PC-9 (cell line): ENCODE measurements at regions not wholly inside any gene's neighbourhood (a gene's known extent, or its start where the extent isn't known, plus 50 kb on each side); places are given as distances from the start of the nearest gene placed in this dataset.

Source experiments
- BruUV-seq: library from RNA; stranded (reverse); fragments of 400-500 nt; replicated peaks from 2 replicates; lab custom pipeline; 2021; lab: Mats Ljungman, UMichigan
- CTCF ChIA-PET: fragments of 300-600 bp; sonication (Branson Sonifier 250); formaldehyde crosslinking; loops from one replicate; lab custom pipeline; 2022; ENCODE audit warnings: antibody characterized with exemption; lab: Charles Lee
- POLR2A ChIA-PET: fragments of 300-600 bp; sonication (Branson Sonifier 250); formaldehyde crosslinking; loops from one replicate; lab custom pipeline; 2022; ENCODE audit warnings: antibody characterized with exemption; ENCODE audit not compliant: unreplicated experiment; lab: Charles Lee
- DNase-seq, 2 experiments: peaks; one replicate each; pipeline versions ENCODE4 v3.0.0 to v3.0.0-alpha.2; 2015 to 2022; ENCODE audit warnings: mixed read lengths in 1 of 2
- H2AFZ ChIP-seq: fragments of 200-600 bp; sonication (generic); 2 replicates; pipeline ENCODE4 v1.8.1; 2017; ENCODE audit warnings: antibody characterized with exemption
- H3F3A ChIP-seq: fragments of 200-600 bp; sonication (generic); 2 replicates; pipeline ENCODE4 v1.8.1; 2017; ENCODE audit warnings: antibody characterized with exemption, mild to moderate bottlenecking, low read depth; ENCODE audit not compliant: insufficient read depth
- H3K27ac ChIP-seq: fragments of 200-600 bp; sonication (generic); 2 replicates; pipeline ENCODE4 v1.6.1; 2016; ENCODE audit warnings: mixed run types
- H3K27me3 ChIP-seq: fragments of 200-600 bp; sonication (generic); 2 replicates; pipeline ENCODE4 v1.6.1; 2016; ENCODE audit warnings: low read depth, mixed run types; ENCODE audit not compliant: insufficient read depth
- H3K36me3 ChIP-seq: fragments of 200-600 bp; sonication (generic); 2 replicates; pipeline ENCODE4 v1.6.1; 2016; ENCODE audit warnings: low read depth, mixed run types
- H3K4me1 ChIP-seq: fragments of 200-600 bp; sonication (generic); replicated peaks from 2 replicates; pipeline ENCODE4 v1.6.1; 2016; ENCODE audit warnings: mixed run types; ENCODE audit not compliant: insufficient read depth
- H3K4me2 ChIP-seq: fragments of 200-600 bp; sonication (generic); 2 replicates; pipeline ENCODE4 v1.6.1; 2017; ENCODE audit warnings: mixed run types
- H3K4me3 ChIP-seq: fragments of 200-600 bp; sonication (generic); 2 replicates; pipeline ENCODE4 v1.6.1; 2016; ENCODE audit warnings: mixed run types
- H3K79me2 ChIP-seq: fragments of 200-600 bp; sonication (generic); 2 replicates; pipeline ENCODE4 v1.6.1; 2017; ENCODE audit warnings: low read depth, mixed run types
- H3K9me2 ChIP-seq: fragments of 200-600 bp; sonication (generic); 2 replicates; pipeline ENCODE4 v1.8.1; 2017; ENCODE audit warnings: mild to moderate bottlenecking; ENCODE audit not compliant: insufficient read depth
- H3K9me3 ChIP-seq: fragments of 200-600 bp; sonication (generic); 2 replicates; pipeline ENCODE4 v1.8.1; 2016; ENCODE audit warnings: low read depth; ENCODE audit not compliant: insufficient read depth
- H4K20me1 ChIP-seq: fragments of 200-600 bp; sonication (generic); 2 replicates; pipeline ENCODE4 v1.8.1; 2017; ENCODE audit not compliant: insufficient read depth
- EZH2 ChIP-seq: fragments of 200-600 bp; sonication (generic); IDR thresholded peaks from 2 replicates; pipeline ENCODE4 v1.8.0; 2017; ENCODE audit warnings: antibody characterized with exemption, low read depth
- intact Hi-C: fragments of 100-400 bp; cut with micrococcal nuclease; formaldehyde crosslinking; loops from one replicate; pipeline ENCODE4 v1.10.0; 2022; ENCODE audit not compliant: unreplicated experiment
- TF ChIP-seq, protein P1 (sequence below): fragments of 200-600 bp; sonication (generic); conservative IDR thresholded peaks from 2 replicates; pipeline ENCODE4 v1.6.1; 2017; ENCODE audit warnings: mixed run types, antibody characterized with exemption, mild to moderate bottlenecking, moderate library complexity

DNA sequence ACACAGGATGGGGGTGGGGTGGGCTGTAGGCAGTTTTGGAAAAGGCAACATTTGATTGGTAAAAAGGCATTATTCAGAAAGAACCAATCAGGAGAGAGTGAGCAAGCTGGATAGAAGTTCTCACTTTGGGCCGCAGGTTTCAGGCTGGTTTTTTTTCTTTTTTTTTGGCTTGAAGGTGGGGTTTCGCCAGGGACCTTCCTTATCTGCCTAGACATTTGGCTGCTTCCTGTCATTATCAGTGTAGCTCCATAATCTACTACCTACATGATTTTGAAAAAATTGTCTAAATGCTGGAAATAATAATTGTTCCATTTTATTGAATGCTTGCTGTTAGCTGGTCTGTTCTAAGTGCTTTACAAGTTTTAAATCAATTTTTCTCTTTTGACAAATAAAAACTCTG is 649.0 kb downstream of the TMTC2 start:
- no peak for TF ChIP-seq EZH2
- TF ChIP-seq, protein P1, sequence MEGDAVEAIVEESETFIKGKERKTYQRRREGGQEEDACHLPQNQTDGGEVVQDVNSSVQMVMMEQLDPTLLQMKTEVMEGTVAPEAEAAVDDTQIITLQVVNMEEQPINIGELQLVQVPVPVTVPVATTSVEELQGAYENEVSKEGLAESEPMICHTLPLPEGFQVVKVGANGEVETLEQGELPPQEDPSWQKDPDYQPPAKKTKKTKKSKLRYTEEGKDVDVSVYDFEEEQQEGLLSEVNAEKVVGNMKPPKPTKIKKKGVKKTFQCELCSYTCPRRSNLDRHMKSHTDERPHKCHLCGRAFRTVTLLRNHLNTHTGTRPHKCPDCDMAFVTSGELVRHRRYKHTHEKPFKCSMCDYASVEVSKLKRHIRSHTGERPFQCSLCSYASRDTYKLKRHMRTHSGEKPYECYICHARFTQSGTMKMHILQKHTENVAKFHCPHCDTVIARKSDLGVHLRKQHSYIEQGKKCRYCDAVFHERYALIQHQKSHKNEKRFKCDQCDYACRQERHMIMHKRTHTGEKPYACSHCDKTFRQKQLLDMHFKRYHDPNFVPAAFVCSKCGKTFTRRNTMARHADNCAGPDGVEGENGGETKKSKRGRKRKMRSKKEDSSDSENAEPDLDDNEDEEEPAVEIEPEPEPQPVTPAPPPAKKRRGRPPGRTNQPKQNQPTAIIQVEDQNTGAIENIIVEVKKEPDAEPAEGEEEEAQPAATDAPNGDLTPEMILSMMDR = no peak
- no TSS peak for BruUV-seq
- H4K20me1 ChIP-seq = no peaks in the 10 kb centered on the region
- H3K4me2 ChIP-seq = no peak overlapping the region
- intact Hi-C loops = no loop called here
- H3K79me2 ChIP-seq = no peaks in the 10 kb centered on the region
- H3K9me3 ChIP-seq = no peaks in the 10 kb centered on the region
- H3K9me2 ChIP-seq = no peaks in the 10 kb centered on the region; the same call in 1 of the 2 replicates
- H3K4me3 ChIP-seq = no peak overlapping the region
- no peak overlapping the region for H3K27ac ChIP-seq
- no peaks in the 10 kb centered on the region for H3K36me3 ChIP-seq
- H3F3A ChIP-seq = no peaks in the 10 kb centered on the region
- CTCF ChIA-PET = no interaction called here
- no peaks in the 10 kb centered on the region for H3K27me3 ChIP-seq
- no peak for DNase-seq
- POLR2A ChIA-PET = no interaction called here
- no peak overlapping the region for H2AFZ ChIP-seq
- H3K4me1 ChIP-seq = no peaks in the 10 kb centered on the region

DNA sequence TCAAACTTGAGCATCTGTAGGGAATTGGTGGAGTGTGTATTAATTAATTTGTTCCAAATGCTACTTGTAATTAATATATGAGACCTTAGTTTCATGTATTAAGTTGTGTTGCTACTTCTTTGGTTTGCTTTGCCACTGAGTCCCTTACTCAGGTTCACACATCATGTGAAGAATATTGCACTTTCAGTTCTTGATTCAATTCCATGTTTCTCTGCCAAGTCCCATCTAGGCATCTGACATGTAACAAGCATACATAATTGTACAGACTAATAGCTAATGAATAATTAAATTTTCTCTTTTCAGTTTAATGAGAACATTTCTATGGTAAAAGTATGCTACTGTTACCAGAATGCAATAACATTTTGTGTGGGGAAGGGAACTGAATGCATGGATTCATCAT is 640.0 kb downstream of the TMTC2 start:
- Histone ChIP-seq H3K4me2 (no peak overlapping the region), H3K4me1 (no peaks in the 10 kb centered on the region), H4K20me1 (no peaks in the 10 kb centered on the region), H3K4me3 (no peak overlapping the region), H3F3A (no peaks in the 10 kb centered on the region), H2AFZ (no peak overlapping the region), H3K9me2 (no peaks in the 10 kb centered on the region), H3K27me3 (no peaks in the 10 kb centered on the region), H3K36me3 (no peaks in the 10 kb centered on the region), H3K27ac (no peak overlapping the region), H3K79me2 (no peaks in the 10 kb centered on the region), H3K9me3 (no peaks in the 10 kb centered on the region)
- BruUV-seq = no TSS peak
- no peak for DNase-seq
- intact Hi-C loops = no loop called here
- TF ChIP-seq, protein P1 = no peak
- TF ChIP-seq EZH2 = no peak
- ChIA-PET POLR2A (no interaction called here), CTCF (no interaction called here)

DNA sequence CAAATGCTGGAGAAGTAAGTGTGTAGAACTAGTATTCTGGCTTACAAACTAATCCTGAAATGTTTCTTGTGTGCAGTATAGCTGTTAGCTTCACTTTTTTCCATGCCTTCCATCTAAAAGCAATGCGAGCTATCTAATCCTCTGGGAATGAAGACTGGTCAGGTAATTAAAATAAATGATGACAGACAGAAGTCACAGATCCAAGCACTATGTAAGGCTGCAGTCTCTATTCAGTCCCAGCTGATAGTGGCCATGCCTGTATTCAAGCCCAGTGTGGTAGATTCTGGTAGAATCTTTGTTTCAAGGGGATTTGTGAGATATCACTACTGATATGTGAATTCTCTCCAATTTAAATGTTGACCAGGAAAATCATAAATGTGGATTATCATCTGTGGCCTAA is 637.2 kb downstream of the TMTC2 start:
- H3K79me2 ChIP-seq = no peaks in the 10 kb centered on the region
- no peaks in the 10 kb centered on the region for H3K36me3 ChIP-seq
- DNase-seq = no peak
- no peaks in the 10 kb centered on the region for H4K20me1 ChIP-seq
- H3K4me1 ChIP-seq = no peaks in the 10 kb centered on the region
- H3K9me3 ChIP-seq = no peaks in the 10 kb centered on the region
- no peak for TF ChIP-seq EZH2
- TF ChIP-seq, protein P1 = no peak
- no peaks in the 10 kb centered on the region for H3F3A ChIP-seq
- no peaks in the 10 kb centered on the region for H3K27me3 ChIP-seq
- H2AFZ ChIP-seq = no peak overlapping the region
- CTCF ChIA-PET = no interaction called here
- no peaks in the 10 kb centered on the region for H3K9me2 ChIP-seq
- H3K27ac ChIP-seq = no peak overlapping the region
- POLR2A ChIA-PET = no interaction called here
- H3K4me3 ChIP-seq = no peak overlapping the region
- intact Hi-C loops = no loop called here
- H3K4me2 ChIP-seq = no peak overlapping the region
- BruUV-seq = no TSS peak
